ENCODE measurements at regions not wholly inside any gene's neighbourhood (a gene's known extent, or its start where the extent isn't known, plus 50 kb on each side); places are given as distances from the start of the nearest gene placed in this dataset.
"Not testable (repeated sequence)": the region's sequence is repeated elsewhere in the genome, so short reads cannot be mapped to it uniquely, and the experiment has no call there.

DNA sequence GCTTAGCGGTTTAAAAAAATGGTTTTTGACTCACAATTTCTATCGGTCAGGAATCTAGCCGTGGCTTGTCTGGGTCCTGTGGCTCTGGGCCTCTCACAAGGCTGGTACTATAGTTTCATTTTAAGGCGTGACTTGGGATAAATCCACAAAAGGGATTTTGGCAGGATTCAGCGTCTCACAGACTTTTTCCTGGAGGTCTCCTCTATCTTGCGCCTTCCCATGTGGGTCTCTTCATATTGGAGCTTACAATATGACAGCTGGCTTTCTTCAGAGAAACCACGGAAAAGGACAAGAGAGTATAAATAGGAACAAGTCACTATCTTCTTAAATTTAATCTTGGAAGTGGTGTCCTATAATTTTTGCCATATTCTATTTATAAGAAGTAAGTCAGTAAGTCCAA, 250.5 kb downstream of the DSC3 start:
- Histone ChIP-seq H3K27ac (replicated peaks) (no peak overlapping the region), H3K27me3 (ENCODE audit: insufficient read depth, poor library complexity, severe bottlenecking) (no peaks in the 10 kb centered on the region), H3K4me3 (replicated peaks; ENCODE audit: insufficient read depth, low read length) (no peak overlapping the region)
- TF ChIP-seq SPI1 (IDR thresholded peaks at IDR 0.05; ENCODE audit: borderline replicate concordance, low read depth) (no peak), POLR2AphosphoS5 (IDR thresholded peaks at IDR 0.05; ENCODE audit: low read depth) (no peak), GABPA (IDR thresholded peaks at IDR 0.05; ENCODE audit: low read depth) (no peak)
- TF ChIP-seq, protein P1, sequence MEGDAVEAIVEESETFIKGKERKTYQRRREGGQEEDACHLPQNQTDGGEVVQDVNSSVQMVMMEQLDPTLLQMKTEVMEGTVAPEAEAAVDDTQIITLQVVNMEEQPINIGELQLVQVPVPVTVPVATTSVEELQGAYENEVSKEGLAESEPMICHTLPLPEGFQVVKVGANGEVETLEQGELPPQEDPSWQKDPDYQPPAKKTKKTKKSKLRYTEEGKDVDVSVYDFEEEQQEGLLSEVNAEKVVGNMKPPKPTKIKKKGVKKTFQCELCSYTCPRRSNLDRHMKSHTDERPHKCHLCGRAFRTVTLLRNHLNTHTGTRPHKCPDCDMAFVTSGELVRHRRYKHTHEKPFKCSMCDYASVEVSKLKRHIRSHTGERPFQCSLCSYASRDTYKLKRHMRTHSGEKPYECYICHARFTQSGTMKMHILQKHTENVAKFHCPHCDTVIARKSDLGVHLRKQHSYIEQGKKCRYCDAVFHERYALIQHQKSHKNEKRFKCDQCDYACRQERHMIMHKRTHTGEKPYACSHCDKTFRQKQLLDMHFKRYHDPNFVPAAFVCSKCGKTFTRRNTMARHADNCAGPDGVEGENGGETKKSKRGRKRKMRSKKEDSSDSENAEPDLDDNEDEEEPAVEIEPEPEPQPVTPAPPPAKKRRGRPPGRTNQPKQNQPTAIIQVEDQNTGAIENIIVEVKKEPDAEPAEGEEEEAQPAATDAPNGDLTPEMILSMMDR (IDR thresholded peaks at IDR 0.05; ENCODE audit: insufficient read depth, low read length): no peak
- TF ChIP-seq, protein P2, sequence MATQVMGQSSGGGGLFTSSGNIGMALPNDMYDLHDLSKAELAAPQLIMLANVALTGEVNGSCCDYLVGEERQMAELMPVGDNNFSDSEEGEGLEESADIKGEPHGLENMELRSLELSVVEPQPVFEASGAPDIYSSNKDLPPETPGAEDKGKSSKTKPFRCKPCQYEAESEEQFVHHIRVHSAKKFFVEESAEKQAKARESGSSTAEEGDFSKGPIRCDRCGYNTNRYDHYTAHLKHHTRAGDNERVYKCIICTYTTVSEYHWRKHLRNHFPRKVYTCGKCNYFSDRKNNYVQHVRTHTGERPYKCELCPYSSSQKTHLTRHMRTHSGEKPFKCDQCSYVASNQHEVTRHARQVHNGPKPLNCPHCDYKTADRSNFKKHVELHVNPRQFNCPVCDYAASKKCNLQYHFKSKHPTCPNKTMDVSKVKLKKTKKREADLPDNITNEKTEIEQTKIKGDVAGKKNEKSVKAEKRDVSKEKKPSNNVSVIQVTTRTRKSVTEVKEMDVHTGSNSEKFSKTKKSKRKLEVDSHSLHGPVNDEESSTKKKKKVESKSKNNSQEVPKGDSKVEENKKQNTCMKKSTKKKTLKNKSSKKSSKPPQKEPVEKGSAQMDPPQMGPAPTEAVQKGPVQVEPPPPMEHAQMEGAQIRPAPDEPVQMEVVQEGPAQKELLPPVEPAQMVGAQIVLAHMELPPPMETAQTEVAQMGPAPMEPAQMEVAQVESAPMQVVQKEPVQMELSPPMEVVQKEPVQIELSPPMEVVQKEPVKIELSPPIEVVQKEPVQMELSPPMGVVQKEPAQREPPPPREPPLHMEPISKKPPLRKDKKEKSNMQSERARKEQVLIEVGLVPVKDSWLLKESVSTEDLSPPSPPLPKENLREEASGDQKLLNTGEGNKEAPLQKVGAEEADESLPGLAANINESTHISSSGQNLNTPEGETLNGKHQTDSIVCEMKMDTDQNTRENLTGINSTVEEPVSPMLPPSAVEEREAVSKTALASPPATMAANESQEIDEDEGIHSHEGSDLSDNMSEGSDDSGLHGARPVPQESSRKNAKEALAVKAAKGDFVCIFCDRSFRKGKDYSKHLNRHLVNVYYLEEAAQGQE (IDR thresholded peaks at IDR 0.05; ENCODE audit: insufficient replicate concordance, low read depth): no peak
- no peak for DNase-seq (ENCODE audit: low read depth in 1 of 2, low spot score in 1 of 2)

DNA sequence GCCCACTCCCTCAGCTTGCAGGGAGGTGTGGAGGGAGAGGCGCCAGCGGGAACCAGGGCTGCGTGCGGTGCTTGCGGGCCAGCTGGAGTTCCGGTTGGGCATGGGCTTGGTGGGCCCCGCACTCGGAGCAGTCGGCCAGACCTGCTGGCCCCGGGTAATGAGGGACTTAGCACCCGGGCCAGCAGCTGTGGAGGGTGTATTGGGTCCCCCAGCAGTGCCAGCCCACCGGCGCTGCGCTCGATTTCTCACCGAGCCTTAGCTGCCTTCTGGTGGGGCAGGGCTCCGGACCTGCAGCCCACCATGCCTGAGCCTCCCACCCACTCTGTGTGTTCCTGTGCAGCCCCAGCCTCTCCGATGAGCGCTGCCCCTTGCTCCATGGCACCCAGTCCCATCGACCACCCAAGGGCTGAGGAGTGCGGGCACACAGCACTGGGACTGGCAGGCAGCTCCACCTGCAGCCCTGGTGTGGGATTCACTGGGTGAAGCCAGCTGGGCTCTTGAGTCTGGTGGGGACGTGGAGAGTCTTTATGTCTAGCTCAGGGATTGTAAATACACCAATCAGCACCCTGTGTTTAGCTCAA, 254.0 kb downstream of the DSC3 start:
- H3K27me3 ChIP-seq (ENCODE audit: insufficient read depth, poor library complexity, severe bottlenecking); H3K27ac ChIP-seq (replicated peaks); DNase-seq (ENCODE audit: low read depth in 1 of 2, low spot score in 1 of 2): not testable (repeated sequence)

DNA sequence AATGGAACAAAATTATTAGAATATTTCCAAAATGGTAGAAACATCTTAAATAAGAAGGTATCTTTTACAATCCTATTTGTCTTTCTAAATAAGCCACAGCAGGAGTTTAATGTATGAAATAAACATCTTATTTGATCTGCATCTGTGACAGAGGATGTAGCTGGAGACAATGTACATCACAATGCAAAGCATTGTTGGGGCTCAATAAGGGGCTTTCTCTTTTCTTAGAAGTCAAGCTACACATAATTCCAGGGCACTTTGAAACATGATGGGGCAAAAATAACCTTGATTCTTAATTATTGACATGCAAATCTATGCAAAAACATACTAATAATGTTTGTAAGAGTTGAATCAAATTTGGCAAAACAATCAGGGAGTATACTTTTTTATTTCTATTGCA, 255.1 kb downstream of the DSC3 start:
- DNase-seq (ENCODE audit: low read depth in 1 of 2, low spot score in 1 of 2): no peak
- H3K4me3 ChIP-seq (replicated peaks; ENCODE audit: insufficient read depth, low read length): no peak overlapping the region
- TF ChIP-seq, protein P1 (IDR thresholded peaks at IDR 0.05; ENCODE audit: insufficient read depth, low read length): no peak
- TF ChIP-seq SPI1 (IDR thresholded peaks at IDR 0.05; ENCODE audit: borderline replicate concordance, low read depth) (no peak), POLR2AphosphoS5 (IDR thresholded peaks at IDR 0.05; ENCODE audit: low read depth) (no peak), GABPA (IDR thresholded peaks at IDR 0.05; ENCODE audit: low read depth) (no peak)
- TF ChIP-seq, protein P2 (IDR thresholded peaks at IDR 0.05; ENCODE audit: insufficient replicate concordance, low read depth): no peak
- H3K27me3 ChIP-seq (ENCODE audit: insufficient read depth, poor library complexity, severe bottlenecking): no peaks in the 10 kb centered on the region
- H3K27ac ChIP-seq (replicated peaks): no peak overlapping the region

More for the DNA sequence above, 254.0 kb downstream of the DSC3 start:
- H3K4me3 ChIP-seq (replicated peaks; ENCODE audit: insufficient read depth, low read length): not testable (repeated sequence)

DNA sequence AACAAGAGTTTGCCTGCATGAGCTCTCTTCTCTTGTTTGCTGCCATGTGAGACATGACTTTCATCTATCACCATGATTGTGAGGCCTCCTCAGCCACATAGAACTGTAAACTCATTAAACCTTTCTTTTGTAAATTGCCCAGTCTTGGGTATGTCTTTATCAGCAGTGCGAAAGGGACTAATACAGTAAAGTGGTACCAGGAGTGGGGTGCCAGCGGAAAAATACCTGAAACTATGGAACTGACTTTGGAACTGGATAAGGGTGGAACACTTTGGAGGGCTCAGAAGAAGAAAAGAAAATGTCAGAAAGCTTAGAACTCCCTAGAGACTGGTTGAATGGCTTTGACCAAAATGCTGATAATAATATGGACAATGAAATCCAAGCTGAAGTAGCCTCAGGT, 260.9 kb downstream of the DSC3 start:
- no peak overlapping the region for H3K4me3 ChIP-seq (replicated peaks; ENCODE audit: insufficient read depth, low read length)
- no peak for DNase-seq (ENCODE audit: low read depth in 1 of 2, low spot score in 1 of 2)
- H3K27ac ChIP-seq (replicated peaks): no peak overlapping the region
- TF ChIP-seq GABPA (IDR thresholded peaks at IDR 0.05; ENCODE audit: low read depth): no peak
- TF ChIP-seq, protein P2 (IDR thresholded peaks at IDR 0.05; ENCODE audit: insufficient replicate concordance, low read depth): no peak
- no peak for TF ChIP-seq POLR2AphosphoS5 (IDR thresholded peaks at IDR 0.05; ENCODE audit: low read depth)
- TF ChIP-seq, protein P1 (IDR thresholded peaks at IDR 0.05; ENCODE audit: insufficient read depth, low read length): no peak
- no peak for TF ChIP-seq SPI1 (IDR thresholded peaks at IDR 0.05; ENCODE audit: borderline replicate concordance, low read depth)
- H3K27me3 ChIP-seq (ENCODE audit: insufficient read depth, poor library complexity, severe bottlenecking): no peaks in the 10 kb centered on the region
